ENCODE measurements at regions not wholly inside any gene's neighbourhood (a gene's known extent, or its start where the extent isn't known, plus 50 kb on each side); places are given as distances from the start of the nearest gene placed in this dataset.

GRCh38 chr16:27005386-27005785, 61.3 kb upstream of the C16orf82 start:
- no peak for FAIRE-seq

More at GRCh38 chr16:27005386-27005785, 61.3 kb upstream of the C16orf82 start:
- TF ChIP-seq CTCF (IDR thresholded peaks at IDR 0.05; ENCODE audit: insufficient read depth, low read length, severe bottlenecking): no peak
- no peaks in the 10 kb centered on the region for H3K36me3 ChIP-seq (ENCODE audit: control insufficient read depth, insufficient read depth, low read length)
- no peak for DNase-seq (ENCODE audit: low read depth)
- no peaks in the 10 kb centered on the region for H3K27me3 ChIP-seq (ENCODE audit: control insufficient read depth, insufficient read depth, low read length)
- no peak overlapping the region for H3K4me3 ChIP-seq (ENCODE audit: low read depth, low read length)

All from bronchial epithelial cell (primary cell).